Astrocyte (in vitro differentiated cells and primary cell): ENCODE measurements at regions not wholly inside any gene's neighbourhood (a gene's known extent, or its start where the extent isn't known, plus 50 kb on each side); places are given as distances from the start of the nearest gene placed in this dataset.

Experiments
- DNase-seq: peaks from one replicate; pipeline ENCODE4 v3.0.0-alpha.2; 2010; ENCODE audit warnings: low read depth
- FAIRE-seq: peaks from 2 replicates; lab custom pipeline; 2011; peaks lifted over from hg19 to GRCh38; lab: Jason Lieb, UNC
- H2AFZ ChIP-seq: 2 replicates; pipeline ENCODE4 v1.6.0; 2012; ENCODE audit warnings: low read depth, low read length, inconsistent platforms
- H3K27ac ChIP-seq: 2 replicates; pipeline ENCODE4 v1.5.1; 2011; ENCODE audit warnings: low read depth, low read length, inconsistent platforms
- H3K27me3 ChIP-seq: 2 replicates; pipeline ENCODE4 v1.6.0; 2011; ENCODE audit warnings: low read length, inconsistent platforms; ENCODE audit not compliant: insufficient read depth
- H3K36me3 ChIP-seq: 2 replicates; pipeline ENCODE4 v1.5.1; 2011; ENCODE audit warnings: low read length, inconsistent platforms; ENCODE audit not compliant: insufficient read depth
- H3K4me1 ChIP-seq: 2 replicates; pipeline ENCODE4 v1.5.1; 2011; ENCODE audit warnings: low read length, inconsistent platforms; ENCODE audit not compliant: insufficient read depth
- H3K4me2 ChIP-seq: 2 replicates; pipeline ENCODE4 v1.6.0; 2012; ENCODE audit warnings: low read length, inconsistent platforms
- H3K4me3 ChIP-seq: 2 replicates; pipeline ENCODE4 v1.5.1; 2011; ENCODE audit warnings: low read depth, mild to moderate bottlenecking, low read length, inconsistent platforms; ENCODE audit not compliant: insufficient read depth
- H3K79me2 ChIP-seq: 2 replicates; pipeline ENCODE4 v1.6.0; 2012; ENCODE audit warnings: mild to moderate bottlenecking, low read length, inconsistent platforms; ENCODE audit not compliant: insufficient read depth
- H3K9ac ChIP-seq: 2 replicates; pipeline ENCODE4 v1.6.0; 2012; ENCODE audit warnings: mild to moderate bottlenecking, low read length, inconsistent platforms
- H3K9me3 ChIP-seq: 2 replicates; pipeline ENCODE4 v1.5.1; 2012; ENCODE audit warnings: low read depth, mild to moderate bottlenecking, low read length, inconsistent platforms; ENCODE audit not compliant: insufficient read depth
- H4K20me1 ChIP-seq: 2 replicates; pipeline ENCODE4 v1.6.0; 2012; ENCODE audit warnings: low read length, inconsistent platforms; ENCODE audit not compliant: insufficient read depth
- H3K27ac Mint-ChIP-seq: one replicate; pipeline ENCODE4 v1.8.0; 2021; ENCODE audit warnings: mild to moderate bottlenecking, mixed read lengths; ENCODE audit not compliant: unreplicated experiment
- H3K27me3 Mint-ChIP-seq: one replicate; pipeline ENCODE4 v1.8.0; 2021; ENCODE audit warnings: low read depth, mixed read lengths; ENCODE audit not compliant: unreplicated experiment
- H3K36me3 Mint-ChIP-seq: one replicate; pipeline ENCODE4 v1.8.0; 2021; ENCODE audit warnings: low read depth, mixed read lengths; ENCODE audit not compliant: unreplicated experiment
- H3K4me1 Mint-ChIP-seq: one replicate; pipeline ENCODE4 v1.8.0; 2021; ENCODE audit warnings: low read depth, mixed read lengths; ENCODE audit not compliant: unreplicated experiment
- H3K4me3 Mint-ChIP-seq: one replicate; pipeline ENCODE4 v1.8.0; 2021; ENCODE audit warnings: mild to moderate bottlenecking, moderate library complexity, mixed read lengths; ENCODE audit not compliant: unreplicated experiment
- H3K9me3 Mint-ChIP-seq: one replicate; pipeline ENCODE4 v1.8.0; 2021; ENCODE audit warnings: mild to moderate bottlenecking, mixed read lengths; ENCODE audit not compliant: unreplicated experiment
- CTCF ChIP-seq: IDR thresholded peaks from 2 replicates; pipeline ENCODE4 v1.5.1; 2011; ENCODE audit warnings: low read depth, mild to moderate bottlenecking, inconsistent platforms, low read length, moderate library complexity; ENCODE audit not compliant: insufficient read depth
- EZH2 ChIP-seq: IDR thresholded peaks from 2 replicates; pipeline ENCODE4 v1.6.1; 2012; ENCODE audit warnings: mild to moderate bottlenecking, low read length, inconsistent platforms; ENCODE audit not compliant: insufficient read depth

DNA sequence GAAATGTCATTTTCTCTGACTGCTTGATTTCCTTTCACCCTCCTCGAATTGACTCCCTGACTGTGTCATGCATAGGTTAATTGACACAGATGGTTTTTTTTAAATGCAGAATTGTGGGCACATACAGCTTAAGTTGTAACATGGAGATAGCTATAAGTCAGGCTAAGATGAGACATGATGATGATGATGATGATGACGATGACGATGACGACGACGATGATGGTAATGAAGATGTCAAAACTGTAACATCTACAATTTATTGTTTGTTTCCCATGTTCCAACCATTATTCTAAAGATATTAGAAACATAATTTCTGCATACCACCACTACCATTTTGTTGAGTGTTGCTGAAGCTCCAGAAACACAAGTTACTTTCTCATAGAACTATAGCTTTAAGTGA is 1232.8 kb downstream of the XPNPEP1 start:
- H3K4me3 Mint-ChIP-seq = no peak overlapping the region
- no peak overlapping the region for H3K27ac Mint-ChIP-seq
- Histone ChIP-seq H3K27ac (no peak overlapping the region), H3K4me2 (no peak overlapping the region), H3K9me3 (no peaks in the 10 kb centered on the region), H3K4me3 (no peak overlapping the region), H3K9ac (no peak overlapping the region), H3K27me3 (no peaks in the 10 kb centered on the region), H4K20me1 (no peaks in the 10 kb centered on the region), H3K36me3 (no peaks in the 10 kb centered on the region), H2AFZ (no peak overlapping the region), H3K79me2 (no peaks in the 10 kb centered on the region), H3K4me1 (no peaks in the 10 kb centered on the region)
- no peak for DNase-seq
- no peaks in the 10 kb centered on the region for H3K27me3 Mint-ChIP-seq
- H3K4me1 Mint-ChIP-seq = peaks cover under 1% of the 10 kb centered on the region
- no peak for FAIRE-seq
- no peak for TF ChIP-seq CTCF
- TF ChIP-seq EZH2 = no peak
- no peaks in the 10 kb centered on the region for H3K36me3 Mint-ChIP-seq
- no peaks in the 10 kb centered on the region for H3K9me3 Mint-ChIP-seq

DNA sequence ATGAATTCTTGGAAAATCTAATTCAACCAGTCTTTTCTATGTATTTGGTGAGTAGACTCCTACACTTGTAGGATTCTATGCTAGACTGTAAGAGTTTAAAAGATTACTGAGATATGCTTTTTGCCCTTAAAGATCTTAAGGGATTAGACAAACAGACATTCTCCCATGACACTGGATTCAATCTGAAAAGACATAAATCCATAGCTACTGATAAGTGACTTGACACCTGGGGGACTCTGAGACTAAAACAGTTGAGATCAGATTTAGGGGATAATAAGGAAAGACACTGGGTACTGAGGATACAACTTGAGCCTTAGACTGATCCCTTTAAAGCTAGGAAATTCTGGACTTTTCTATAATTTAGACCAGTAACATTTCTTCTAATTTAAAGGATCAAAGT is 1233.4 kb downstream of the XPNPEP1 start:
- Histone ChIP-seq H3K27me3 (no peaks in the 10 kb centered on the region), H3K4me2 (no peak overlapping the region), H2AFZ (no peak overlapping the region), H3K4me1 (no peaks in the 10 kb centered on the region), H3K9ac (no peak overlapping the region), H3K79me2 (no peaks in the 10 kb centered on the region), H3K27ac (no peak overlapping the region), H4K20me1 (no peaks in the 10 kb centered on the region), H3K4me3 (no peak overlapping the region), H3K36me3 (no peaks in the 10 kb centered on the region), H3K9me3 (no peaks in the 10 kb centered on the region)
- no peaks in the 10 kb centered on the region for H3K36me3 Mint-ChIP-seq
- TF ChIP-seq CTCF (no peak), EZH2 (no peak)
- H3K27me3 Mint-ChIP-seq = no peaks in the 10 kb centered on the region
- H3K4me3 Mint-ChIP-seq = no peak overlapping the region
- no peaks in the 10 kb centered on the region for H3K9me3 Mint-ChIP-seq
- H3K4me1 Mint-ChIP-seq = no peaks in the 10 kb centered on the region
- DNase-seq = no peak
- FAIRE-seq = no peak
- H3K27ac Mint-ChIP-seq = no peak overlapping the region

DNA sequence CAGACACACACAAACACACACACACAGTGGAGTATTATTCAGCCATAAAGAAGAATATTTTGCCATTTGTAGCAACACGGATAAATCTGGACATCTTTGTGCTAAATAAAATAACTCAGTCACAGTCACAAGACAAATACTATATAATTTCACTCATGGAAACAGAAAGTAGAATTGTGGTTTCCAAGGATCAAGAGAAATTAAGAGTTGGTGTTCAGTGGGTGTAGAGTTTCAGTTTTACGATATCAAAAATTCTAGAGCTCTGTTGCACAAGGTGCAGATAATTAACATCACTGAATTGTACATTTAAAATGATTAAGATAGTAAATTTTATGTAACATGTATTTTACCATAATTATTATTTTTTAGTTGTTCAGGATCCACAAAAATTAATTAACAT is 1235.0 kb downstream of the XPNPEP1 start:
- no peak overlapping the region for H3K4me2 ChIP-seq
- H3K27me3 ChIP-seq = no peaks in the 10 kb centered on the region
- no peaks in the 10 kb centered on the region for H3K79me2 ChIP-seq
- H3K9ac ChIP-seq = no peak overlapping the region
- FAIRE-seq (no peak), DNase-seq (no peak)
- no peaks in the 10 kb centered on the region for H3K36me3 ChIP-seq
- H3K9me3 ChIP-seq = no peaks in the 10 kb centered on the region
- H2AFZ ChIP-seq = no peak overlapping the region
- H3K4me1 ChIP-seq = no peaks in the 10 kb centered on the region
- Mint-ChIP-seq H3K27ac (no peak overlapping the region), H3K4me1 (peaks cover 7% of the 10 kb centered on the region), H3K9me3 (no peaks in the 10 kb centered on the region), H3K4me3 (no peak overlapping the region), H3K27me3 (no peaks in the 10 kb centered on the region), H3K36me3 (no peaks in the 10 kb centered on the region)
- no peak overlapping the region for H3K27ac ChIP-seq
- no peak for TF ChIP-seq CTCF
- TF ChIP-seq EZH2 = no peak
- H3K4me3 ChIP-seq = no peak overlapping the region
- H4K20me1 ChIP-seq = no peaks in the 10 kb centered on the region
